OCI-LY7 (cell line): ENCODE measurements at regions not wholly inside any gene's neighbourhood (a gene's known extent, or its start where the extent isn't known, plus 50 kb on each side); places are given as distances from the start of the nearest gene placed in this dataset.

Source experiments
- EZH2phosphoT487 ChIP-seq: fragments of 200-600 bp; sonication (generic); IDR thresholded peaks from 2 replicates; pipeline ENCODE4 v1.6.1; 2018; ENCODE audit warnings: low read depth, borderline replicate concordance, mild to moderate bottlenecking, mixed run types, antibody characterized with exemption, low read length, moderate library complexity, mixed read lengths
- TF ChIP-seq, protein P1 (sequence below): fragments of 200-600 bp; sonication (generic); conservative IDR thresholded peaks from 2 replicates; pipeline ENCODE4 v1.5.1; 2014; ENCODE audit warnings: mild to moderate bottlenecking, antibody characterized with exemption, low read length, moderate library complexity, mixed read lengths

DNA sequence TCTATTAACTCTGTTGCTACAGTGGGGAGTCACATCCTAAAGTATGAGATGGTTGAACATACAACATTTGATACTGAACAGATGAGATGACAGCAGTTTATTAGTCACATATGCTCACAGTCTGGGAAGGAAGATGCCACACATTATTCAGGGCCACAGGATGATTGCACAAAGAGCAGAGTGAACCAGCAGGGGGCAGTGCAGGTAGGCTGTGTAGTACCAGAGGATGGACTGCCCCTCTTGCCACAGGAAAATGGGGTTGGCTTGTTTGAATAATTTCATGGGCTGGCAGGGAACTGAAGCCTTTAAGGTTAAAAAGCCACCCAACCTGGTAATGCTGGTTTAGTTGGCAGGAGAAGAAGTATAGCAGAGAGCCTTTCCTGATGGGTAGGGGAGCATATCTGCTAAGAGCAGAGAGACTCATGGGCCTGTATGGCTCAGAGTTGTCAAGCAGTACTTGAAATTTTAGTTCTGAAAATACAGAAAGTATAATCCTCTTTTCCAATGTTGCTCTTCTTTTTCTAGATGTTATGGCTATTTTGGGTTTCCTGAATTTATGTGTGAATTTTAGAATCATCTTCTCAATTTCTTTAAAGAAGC, 180.4 kb upstream of the B3GAT1 start:
- TF ChIP-seq, protein P1, sequence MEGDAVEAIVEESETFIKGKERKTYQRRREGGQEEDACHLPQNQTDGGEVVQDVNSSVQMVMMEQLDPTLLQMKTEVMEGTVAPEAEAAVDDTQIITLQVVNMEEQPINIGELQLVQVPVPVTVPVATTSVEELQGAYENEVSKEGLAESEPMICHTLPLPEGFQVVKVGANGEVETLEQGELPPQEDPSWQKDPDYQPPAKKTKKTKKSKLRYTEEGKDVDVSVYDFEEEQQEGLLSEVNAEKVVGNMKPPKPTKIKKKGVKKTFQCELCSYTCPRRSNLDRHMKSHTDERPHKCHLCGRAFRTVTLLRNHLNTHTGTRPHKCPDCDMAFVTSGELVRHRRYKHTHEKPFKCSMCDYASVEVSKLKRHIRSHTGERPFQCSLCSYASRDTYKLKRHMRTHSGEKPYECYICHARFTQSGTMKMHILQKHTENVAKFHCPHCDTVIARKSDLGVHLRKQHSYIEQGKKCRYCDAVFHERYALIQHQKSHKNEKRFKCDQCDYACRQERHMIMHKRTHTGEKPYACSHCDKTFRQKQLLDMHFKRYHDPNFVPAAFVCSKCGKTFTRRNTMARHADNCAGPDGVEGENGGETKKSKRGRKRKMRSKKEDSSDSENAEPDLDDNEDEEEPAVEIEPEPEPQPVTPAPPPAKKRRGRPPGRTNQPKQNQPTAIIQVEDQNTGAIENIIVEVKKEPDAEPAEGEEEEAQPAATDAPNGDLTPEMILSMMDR: peak; percentile 81
- no peak for TF ChIP-seq EZH2phosphoT487
